ENCODE measurements at regions not wholly inside any gene's neighbourhood (a gene's known extent, or its start where the extent isn't known, plus 50 kb on each side); places are given as distances from the start of the nearest gene placed in this dataset.

- TF ChIP-seq POLR2AphosphoS5 (IDR thresholded peaks at IDR 0.05; ENCODE audit: low read depth) = no peak
- TF ChIP-seq EZH2 (IDR thresholded peaks at IDR 0.05; ENCODE audit: low read depth, unreplicated experiment) = no peak
- TF ChIP-seq, protein P1, sequence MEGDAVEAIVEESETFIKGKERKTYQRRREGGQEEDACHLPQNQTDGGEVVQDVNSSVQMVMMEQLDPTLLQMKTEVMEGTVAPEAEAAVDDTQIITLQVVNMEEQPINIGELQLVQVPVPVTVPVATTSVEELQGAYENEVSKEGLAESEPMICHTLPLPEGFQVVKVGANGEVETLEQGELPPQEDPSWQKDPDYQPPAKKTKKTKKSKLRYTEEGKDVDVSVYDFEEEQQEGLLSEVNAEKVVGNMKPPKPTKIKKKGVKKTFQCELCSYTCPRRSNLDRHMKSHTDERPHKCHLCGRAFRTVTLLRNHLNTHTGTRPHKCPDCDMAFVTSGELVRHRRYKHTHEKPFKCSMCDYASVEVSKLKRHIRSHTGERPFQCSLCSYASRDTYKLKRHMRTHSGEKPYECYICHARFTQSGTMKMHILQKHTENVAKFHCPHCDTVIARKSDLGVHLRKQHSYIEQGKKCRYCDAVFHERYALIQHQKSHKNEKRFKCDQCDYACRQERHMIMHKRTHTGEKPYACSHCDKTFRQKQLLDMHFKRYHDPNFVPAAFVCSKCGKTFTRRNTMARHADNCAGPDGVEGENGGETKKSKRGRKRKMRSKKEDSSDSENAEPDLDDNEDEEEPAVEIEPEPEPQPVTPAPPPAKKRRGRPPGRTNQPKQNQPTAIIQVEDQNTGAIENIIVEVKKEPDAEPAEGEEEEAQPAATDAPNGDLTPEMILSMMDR (conservative IDR thresholded peaks at IDR 0.05; ENCODE audit: low read depth in 2 of 2) = no peak
- TF ChIP-seq JUNB (IDR thresholded peaks at IDR 0.05; ENCODE audit: unreplicated experiment) = no peak
- no peak for TF ChIP-seq NANOG (IDR thresholded peaks at IDR 0.05; ENCODE audit: borderline replicate concordance)
- TF ChIP-seq, protein P2, sequence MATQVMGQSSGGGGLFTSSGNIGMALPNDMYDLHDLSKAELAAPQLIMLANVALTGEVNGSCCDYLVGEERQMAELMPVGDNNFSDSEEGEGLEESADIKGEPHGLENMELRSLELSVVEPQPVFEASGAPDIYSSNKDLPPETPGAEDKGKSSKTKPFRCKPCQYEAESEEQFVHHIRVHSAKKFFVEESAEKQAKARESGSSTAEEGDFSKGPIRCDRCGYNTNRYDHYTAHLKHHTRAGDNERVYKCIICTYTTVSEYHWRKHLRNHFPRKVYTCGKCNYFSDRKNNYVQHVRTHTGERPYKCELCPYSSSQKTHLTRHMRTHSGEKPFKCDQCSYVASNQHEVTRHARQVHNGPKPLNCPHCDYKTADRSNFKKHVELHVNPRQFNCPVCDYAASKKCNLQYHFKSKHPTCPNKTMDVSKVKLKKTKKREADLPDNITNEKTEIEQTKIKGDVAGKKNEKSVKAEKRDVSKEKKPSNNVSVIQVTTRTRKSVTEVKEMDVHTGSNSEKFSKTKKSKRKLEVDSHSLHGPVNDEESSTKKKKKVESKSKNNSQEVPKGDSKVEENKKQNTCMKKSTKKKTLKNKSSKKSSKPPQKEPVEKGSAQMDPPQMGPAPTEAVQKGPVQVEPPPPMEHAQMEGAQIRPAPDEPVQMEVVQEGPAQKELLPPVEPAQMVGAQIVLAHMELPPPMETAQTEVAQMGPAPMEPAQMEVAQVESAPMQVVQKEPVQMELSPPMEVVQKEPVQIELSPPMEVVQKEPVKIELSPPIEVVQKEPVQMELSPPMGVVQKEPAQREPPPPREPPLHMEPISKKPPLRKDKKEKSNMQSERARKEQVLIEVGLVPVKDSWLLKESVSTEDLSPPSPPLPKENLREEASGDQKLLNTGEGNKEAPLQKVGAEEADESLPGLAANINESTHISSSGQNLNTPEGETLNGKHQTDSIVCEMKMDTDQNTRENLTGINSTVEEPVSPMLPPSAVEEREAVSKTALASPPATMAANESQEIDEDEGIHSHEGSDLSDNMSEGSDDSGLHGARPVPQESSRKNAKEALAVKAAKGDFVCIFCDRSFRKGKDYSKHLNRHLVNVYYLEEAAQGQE (IDR thresholded peaks at IDR 0.05; ENCODE audit: unreplicated experiment) = no peak
- no peak for TF ChIP-seq EZH2phosphoT487 (IDR thresholded peaks at IDR 0.05; ENCODE audit: unreplicated experiment)
- no peak for TF ChIP-seq ZNF331 (CRISPR knock-in tag; IDR thresholded peaks at IDR 0.05; ENCODE audit: low read depth)
- no peak for TF ChIP-seq ETS1 (IDR thresholded peaks at IDR 0.05)
- TF ChIP-seq CREB1 (CRISPR knock-in tag; IDR thresholded peaks at IDR 0.05; ENCODE audit: low read depth) = no peak
- TF ChIP-seq ZNF114 (CRISPR knock-in tag; IDR thresholded peaks at IDR 0.05) = no peak
- no peak for TF ChIP-seq STAT1 (IDR thresholded peaks at IDR 0.05; ENCODE audit: unreplicated experiment)
Measured at GRCh38 chr6:88223298-88223697, 57.2 kb upstream of the CNR1 start.
